ENCODE measurements at regions not wholly inside any gene's neighbourhood (a gene's known extent, or its start where the extent isn't known, plus 50 kb on each side); places are given as distances from the start of the nearest gene placed in this dataset.

GRCh38 chr2:196380098-196380497 lies 208.7 kb upstream of the STK17B start:
- no peak overlapping the region for H3K27ac Mint-ChIP-seq

GRCh38 chr2:196380575-196380974 lies 209.2 kb upstream of the STK17B start:
- H3K4me3 Mint-ChIP-seq, result no peak overlapping the region
- H3K4me1 Mint-ChIP-seq, result no peaks in the 10 kb centered on the region
- no peaks in the 10 kb centered on the region for H3K27me3 Mint-ChIP-seq
- CTCF ChIA-PET, result interaction anchor here (0.6 kb wide), 1 partner anchor 43 kb away, joined by 3 read pairs; no protein-coding TSS in a partner anchor
- H3K9me3 Mint-ChIP-seq, result no peaks in the 10 kb centered on the region
- no peak overlapping the region for H3K27ac Mint-ChIP-seq
- POLR2A ChIA-PET, result no interaction called here
- DNase-seq, result no peak
- no peaks in the 10 kb centered on the region for H3K36me3 Mint-ChIP-seq (ENCODE audit: low read depth)

More at GRCh38 chr2:196380098-196380497, 208.7 kb upstream of the STK17B start:
- no peak overlapping the region for H3K4me3 Mint-ChIP-seq
- no peaks in the 10 kb centered on the region for H3K36me3 Mint-ChIP-seq (ENCODE audit: low read depth)
- H3K4me1 Mint-ChIP-seq, result no peaks in the 10 kb centered on the region
- no peak for DNase-seq
- H3K9me3 Mint-ChIP-seq, result no peaks in the 10 kb centered on the region
- ChIA-PET CTCF (no interaction called here), POLR2A (no interaction called here)
- no peaks in the 10 kb centered on the region for H3K27me3 Mint-ChIP-seq

- H3K27me3 Mint-ChIP-seq, result no peaks in the 10 kb centered on the region
- DNase-seq, result no peak
- H3K9me3 Mint-ChIP-seq, result no peaks in the 10 kb centered on the region
- H3K36me3 Mint-ChIP-seq (ENCODE audit: low read depth), result no peaks in the 10 kb centered on the region
- H3K27ac Mint-ChIP-seq, result no peak overlapping the region
- POLR2A ChIA-PET, result no interaction called here
- H3K4me3 Mint-ChIP-seq, result no peak overlapping the region
- CTCF ChIA-PET, result no interaction called here
- H3K4me1 Mint-ChIP-seq, result no peaks in the 10 kb centered on the region
Measured at GRCh38 chr2:196381464-196381863, 210.1 kb upstream of the STK17B start.

GRCh38 chr2:196383799-196384198 lies 212.4 kb upstream of the STK17B start:
- no peak for DNase-seq
- ChIA-PET CTCF (no interaction called here), POLR2A (no interaction called here)
- no peaks in the 10 kb centered on the region for H3K4me1 Mint-ChIP-seq
- H3K27ac Mint-ChIP-seq, result no peak overlapping the region
- no peaks in the 10 kb centered on the region for H3K36me3 Mint-ChIP-seq (ENCODE audit: low read depth)
- H3K4me3 Mint-ChIP-seq, result no peak overlapping the region
- no peaks in the 10 kb centered on the region for H3K27me3 Mint-ChIP-seq
- no peaks in the 10 kb centered on the region for H3K9me3 Mint-ChIP-seq

GRCh38 chr2:196384729-196385128 lies 213.4 kb upstream of the STK17B start:
- Mint-ChIP-seq H3K9me3 (no peaks in the 10 kb centered on the region), H3K4me3 (no peak overlapping the region), H3K36me3 (ENCODE audit: low read depth) (no peaks in the 10 kb centered on the region), H3K27me3 (no peaks in the 10 kb centered on the region), H3K27ac (no peak overlapping the region), H3K4me1 (no peaks in the 10 kb centered on the region)
- DNase-seq, result no peak
- ChIA-PET POLR2A (no interaction called here), CTCF (no interaction called here)

- POLR2A ChIA-PET, result no interaction called here
Measured at GRCh38 chr2:196389670-196390069, 218.3 kb upstream of the STK17B start.

GRCh38 chr2:196390243-196391148 lies 219.1 kb upstream of the STK17B start:
- CTCF ChIA-PET, result interaction anchor here (1.2 kb wide), 1 partner anchor 63 kb away, joined by 3 read pairs; no protein-coding TSS in a partner anchor
- no peak for DNase-seq
- no peaks in the 10 kb centered on the region for H3K36me3 Mint-ChIP-seq (ENCODE audit: low read depth)

More at GRCh38 chr2:196389670-196390069, 218.3 kb upstream of the STK17B start:
- H3K9me3 Mint-ChIP-seq, result no peaks in the 10 kb centered on the region
- CTCF ChIA-PET, result interaction anchor here (1.2 kb wide), 1 partner anchor 62 kb away, joined by 3 read pairs; no protein-coding TSS in a partner anchor
- H3K36me3 Mint-ChIP-seq (ENCODE audit: low read depth), result no peaks in the 10 kb centered on the region
- H3K27ac Mint-ChIP-seq, result no peak overlapping the region
- peaks cover 2% of the 10 kb centered on the region for H3K27me3 Mint-ChIP-seq
- H3K4me1 Mint-ChIP-seq, result no peaks in the 10 kb centered on the region
- H3K4me3 Mint-ChIP-seq, result no peak overlapping the region
- DNase-seq, result no peak

GRCh38 chr2:196391149-196391479 lies 219.7 kb upstream of the STK17B start:
- DNase-seq, result no peak
- ChIA-PET CTCF (no interaction called here), POLR2A (no interaction called here)
- Mint-ChIP-seq H3K36me3 (ENCODE audit: low read depth) (no peaks in the 10 kb centered on the region), H3K4me3 (no peak overlapping the region), H3K27me3 (peaks cover 2% of the 10 kb centered on the region), H3K4me1 (no peaks in the 10 kb centered on the region), H3K27ac (no peak overlapping the region), H3K9me3 (no peaks in the 10 kb centered on the region)

More at GRCh38 chr2:196390243-196391148, 219.1 kb upstream of the STK17B start:
- Mint-ChIP-seq H3K27ac (no peak overlapping the region), H3K4me1 (no peaks in the 10 kb centered on the region), H3K4me3 (no peak overlapping the region), H3K9me3 (no peaks in the 10 kb centered on the region), H3K27me3 (peaks cover 2% of the 10 kb centered on the region)
- POLR2A ChIA-PET, result no interaction called here

- ChIA-PET POLR2A (interaction anchor here (0.7 kb wide), 1 partner anchor 7 kb away, joined by 3 read pairs; no protein-coding TSS in a partner anchor), CTCF (interaction anchor here (1.2 kb wide), 1 partner anchor 240 kb away, joined by 3 read pairs; no protein-coding TSS in a partner anchor)
- DNase-seq, result no peak
- no peaks in the 10 kb centered on the region for H3K4me1 Mint-ChIP-seq
- no peaks in the 10 kb centered on the region for H3K9me3 Mint-ChIP-seq
- H3K27me3 Mint-ChIP-seq, result peaks cover 4% of the 10 kb centered on the region
- H3K27ac Mint-ChIP-seq, result no peak overlapping the region
- H3K4me3 Mint-ChIP-seq, result no peak overlapping the region
- no peaks in the 10 kb centered on the region for H3K36me3 Mint-ChIP-seq (ENCODE audit: low read depth)
Measured at GRCh38 chr2:196399096-196399495, 227.7 kb upstream of the STK17B start.

- Mint-ChIP-seq H3K4me3 (no peak overlapping the region), H3K27ac (no peak overlapping the region), H3K9me3 (no peaks in the 10 kb centered on the region), H3K4me1 (no peaks in the 10 kb centered on the region), H3K27me3 (peaks cover 4% of the 10 kb centered on the region), H3K36me3 (ENCODE audit: low read depth) (no peaks in the 10 kb centered on the region)
- ChIA-PET POLR2A (no interaction called here), CTCF (no interaction called here)
- no peak for DNase-seq
Measured at GRCh38 chr2:196399722-196400691, 228.6 kb upstream of the STK17B start.

- Mint-ChIP-seq H3K36me3 (ENCODE audit: low read depth) (no peaks in the 10 kb centered on the region), H3K27ac (no peak overlapping the region), H3K27me3 (peaks cover 7% of the 10 kb centered on the region), H3K4me3 (no peak overlapping the region), H3K4me1 (no peaks in the 10 kb centered on the region), H3K9me3 (no peaks in the 10 kb centered on the region)
- POLR2A ChIA-PET, result no interaction called here
- CTCF ChIA-PET, result no interaction called here
- DNase-seq, result no peak
Measured at GRCh38 chr2:196403471-196403870, 232.1 kb upstream of the STK17B start.

- H3K9me3 Mint-ChIP-seq, result no peaks in the 10 kb centered on the region
- H3K4me3 Mint-ChIP-seq, result no peak overlapping the region
- H3K27ac Mint-ChIP-seq, result no peak overlapping the region
- no peaks in the 10 kb centered on the region for H3K4me1 Mint-ChIP-seq
- H3K36me3 Mint-ChIP-seq (ENCODE audit: low read depth), result no peaks in the 10 kb centered on the region
- H3K27me3 Mint-ChIP-seq, result peaks cover 13% of the 10 kb centered on the region
- DNase-seq, result no peak
- ChIA-PET CTCF (interaction anchor here (0.7 kb wide), 2 partner anchors 35 to 102 kb away, joined by 3 read pairs; no protein-coding TSS in a partner anchor), POLR2A (no interaction called here)
Measured at GRCh38 chr2:196404276-196404675, 232.9 kb upstream of the STK17B start.

All from activated CD4-positive, alpha-beta T cell treated with anti-CD3 and anti-CD28 coated beads, Interleukin-2, amount 10 ng/mL, durations not matched to agents 7 days and 5 days (primary cell).